Uterus (tissue), 2 donors: ENCODE measurements at regions not wholly inside any gene's neighbourhood (a gene's known extent, or its start where the extent isn't known, plus 50 kb on each side); places are given as distances from the start of the nearest gene placed in this dataset.

Experiments used
- POLR2A ChIP-seq, 2 donors: fragments of 450-650 bp; IDR thresholded peaks; one replicate each; pipeline ENCODE4 v1.6.1; 2016; ENCODE audit warnings: antibody characterized with exemption in 2 of 2, mild to moderate bottlenecking in 1 of 2, moderate library complexity in 1 of 2
- TF ChIP-seq, protein P1 (sequence below), 4 experiments: fragments of 200-600 bp in 2 of 4; fragments of 450-650 bp in 2 of 4; sonication (generic) in 2 of 4; IDR thresholded peaks; one replicate each; pipeline ENCODE4 v1.5.1; 2016 to 2019; ENCODE audit warnings: antibody characterized with exemption in 4 of 4, mild to moderate bottlenecking in 2 of 4, moderate library complexity in 1 of 4

DNA sequence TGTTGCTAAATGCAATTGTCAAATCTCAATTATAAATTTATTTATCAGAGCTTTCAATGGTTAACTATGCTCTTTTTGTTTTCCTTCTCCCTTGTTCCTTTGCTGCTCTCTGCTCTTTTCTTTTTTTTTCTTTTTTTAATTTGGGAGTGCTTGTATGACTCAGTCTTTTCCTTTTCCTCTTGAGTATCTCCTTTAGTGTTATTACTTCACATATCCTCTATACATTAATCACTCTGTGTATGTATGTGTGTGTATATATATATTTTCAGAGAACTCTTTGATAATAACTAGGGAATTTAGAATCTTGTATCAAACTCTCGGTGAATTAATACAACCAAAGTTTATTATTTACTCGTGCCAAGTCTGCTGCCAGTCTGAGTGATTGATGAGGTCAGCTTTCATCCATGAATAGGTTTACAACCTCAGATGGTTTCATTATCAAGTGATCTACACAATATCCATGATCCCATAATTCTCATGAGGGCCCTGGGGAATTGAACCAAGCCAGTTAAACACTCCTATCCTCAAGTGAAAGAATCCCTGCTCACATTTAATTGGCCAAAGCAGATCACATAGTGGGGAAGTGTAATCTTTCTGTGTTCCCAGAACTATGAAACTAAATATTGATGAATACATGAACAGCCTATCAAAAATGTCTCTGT lies 743.4 kb upstream of the CNTN5 start:
- TF ChIP-seq, protein P1, sequence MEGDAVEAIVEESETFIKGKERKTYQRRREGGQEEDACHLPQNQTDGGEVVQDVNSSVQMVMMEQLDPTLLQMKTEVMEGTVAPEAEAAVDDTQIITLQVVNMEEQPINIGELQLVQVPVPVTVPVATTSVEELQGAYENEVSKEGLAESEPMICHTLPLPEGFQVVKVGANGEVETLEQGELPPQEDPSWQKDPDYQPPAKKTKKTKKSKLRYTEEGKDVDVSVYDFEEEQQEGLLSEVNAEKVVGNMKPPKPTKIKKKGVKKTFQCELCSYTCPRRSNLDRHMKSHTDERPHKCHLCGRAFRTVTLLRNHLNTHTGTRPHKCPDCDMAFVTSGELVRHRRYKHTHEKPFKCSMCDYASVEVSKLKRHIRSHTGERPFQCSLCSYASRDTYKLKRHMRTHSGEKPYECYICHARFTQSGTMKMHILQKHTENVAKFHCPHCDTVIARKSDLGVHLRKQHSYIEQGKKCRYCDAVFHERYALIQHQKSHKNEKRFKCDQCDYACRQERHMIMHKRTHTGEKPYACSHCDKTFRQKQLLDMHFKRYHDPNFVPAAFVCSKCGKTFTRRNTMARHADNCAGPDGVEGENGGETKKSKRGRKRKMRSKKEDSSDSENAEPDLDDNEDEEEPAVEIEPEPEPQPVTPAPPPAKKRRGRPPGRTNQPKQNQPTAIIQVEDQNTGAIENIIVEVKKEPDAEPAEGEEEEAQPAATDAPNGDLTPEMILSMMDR (IDR thresholded peaks at IDR 0.05), result no peak
- no peak for TF ChIP-seq POLR2A (IDR thresholded peaks at IDR 0.05)
